Activated CD8-positive, alpha-beta T cell treated with anti-CD3 and anti-CD28 coated beads for 36 hours (primary cell): ENCODE measurements at regions not wholly inside any gene's neighbourhood (a gene's known extent, or its start where the extent isn't known, plus 50 kb on each side); places are given as distances from the start of the nearest gene placed in this dataset.

ENCODE experiments used
- ATAC-seq: fragments of 200-7000 bp; cut with Tn5 transposase; one replicate; pipeline ENCODE4 v1.10.0; 2021; ENCODE audit warnings: mild to moderate bottlenecking, moderate library complexity
- CTCF ChIA-PET: fragments of 350-600 bp; sonication (Branson Sonifier 250); formaldehyde crosslinking; loops from one replicate; lab custom pipeline; 2021; ENCODE audit warnings: antibody characterized with exemption; lab: Charles Lee
- POLR2A ChIA-PET: fragments of 350-600 bp; sonication (Branson Sonifier 250); formaldehyde crosslinking; loops from one replicate; lab custom pipeline; 2021; ENCODE audit warnings: antibody characterized with exemption; lab: Charles Lee
- DNase-seq: peaks from one replicate; pipeline ENCODE4 v3.0.0-alpha.2; 2020
- H3K27ac Mint-ChIP-seq: one replicate; pipeline ENCODE4 v1.8.0; 2021; ENCODE audit warnings: mild to moderate bottlenecking, mixed read lengths
- H3K27me3 Mint-ChIP-seq: one replicate; pipeline ENCODE4 v1.8.0; 2021; ENCODE audit warnings: mixed read lengths
- H3K36me3 Mint-ChIP-seq: one replicate; pipeline ENCODE4 v1.8.0; 2021; ENCODE audit warnings: low read depth, mixed read lengths
- H3K4me1 Mint-ChIP-seq: one replicate; pipeline ENCODE4 v1.8.0; 2021; ENCODE audit warnings: low read depth, mixed read lengths
- H3K4me3 Mint-ChIP-seq: one replicate; pipeline ENCODE4 v1.8.0; 2021; ENCODE audit warnings: mild to moderate bottlenecking, moderate library complexity, mixed read lengths
- H3K9me3 Mint-ChIP-seq: one replicate; pipeline ENCODE4 v1.8.0; 2021; ENCODE audit warnings: mixed read lengths
- intact Hi-C: fragments of 100-400 bp; cut with micrococcal nuclease; formaldehyde crosslinking; loops from one replicate; pipeline ENCODE4 v1.10.0; 2022
- TF ChIP-seq, protein P1 (sequence below): fragments of 200-600 bp; IDR thresholded peaks from one replicate; pipeline ENCODE4 v1.8.0; 2022; ENCODE audit warnings: antibody characterized with exemption, mild to moderate bottlenecking

DNA sequence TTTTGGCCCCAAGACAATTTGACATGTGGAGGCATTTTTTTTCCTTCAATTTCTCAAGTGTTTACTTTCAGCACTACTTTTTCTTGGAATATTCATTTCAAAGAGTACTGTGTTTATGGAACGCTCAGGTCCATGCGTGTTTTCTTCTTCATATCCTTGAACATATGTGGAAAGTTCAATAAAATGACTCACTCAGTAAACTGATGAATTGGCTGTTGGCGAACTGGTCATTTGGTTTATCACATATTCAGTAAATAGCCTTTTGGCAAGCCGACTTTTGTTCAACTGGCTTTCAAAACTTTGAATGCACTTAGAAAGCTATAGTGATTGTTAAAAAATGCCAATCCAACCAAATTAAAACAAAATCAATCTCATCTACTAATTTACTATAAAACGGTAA lies 964.6 kb upstream of the SLC35B3 start:
- ChIA-PET CTCF (no interaction called here), POLR2A (no interaction called here)
- H3K27ac Mint-ChIP-seq, result no peak overlapping the region

GRCh38 chr6:9398767-9399373 lies 963.5 kb upstream of the SLC35B3 start:
- Mint-ChIP-seq H3K4me1 (no peaks in the 10 kb centered on the region), H3K27me3 (peaks cover 3% of the 10 kb centered on the region), H3K27ac (no peak overlapping the region), H3K9me3 (peaks cover 1% of the 10 kb centered on the region), H3K36me3 (no peaks in the 10 kb centered on the region), H3K4me3 (no peak overlapping the region)
- CTCF ChIA-PET, result no interaction called here
- POLR2A ChIA-PET, result no interaction called here
- intact Hi-C loops, result no loop called here
- DNase-seq (no peak), ATAC-seq (no peak)
- TF ChIP-seq, protein P1, sequence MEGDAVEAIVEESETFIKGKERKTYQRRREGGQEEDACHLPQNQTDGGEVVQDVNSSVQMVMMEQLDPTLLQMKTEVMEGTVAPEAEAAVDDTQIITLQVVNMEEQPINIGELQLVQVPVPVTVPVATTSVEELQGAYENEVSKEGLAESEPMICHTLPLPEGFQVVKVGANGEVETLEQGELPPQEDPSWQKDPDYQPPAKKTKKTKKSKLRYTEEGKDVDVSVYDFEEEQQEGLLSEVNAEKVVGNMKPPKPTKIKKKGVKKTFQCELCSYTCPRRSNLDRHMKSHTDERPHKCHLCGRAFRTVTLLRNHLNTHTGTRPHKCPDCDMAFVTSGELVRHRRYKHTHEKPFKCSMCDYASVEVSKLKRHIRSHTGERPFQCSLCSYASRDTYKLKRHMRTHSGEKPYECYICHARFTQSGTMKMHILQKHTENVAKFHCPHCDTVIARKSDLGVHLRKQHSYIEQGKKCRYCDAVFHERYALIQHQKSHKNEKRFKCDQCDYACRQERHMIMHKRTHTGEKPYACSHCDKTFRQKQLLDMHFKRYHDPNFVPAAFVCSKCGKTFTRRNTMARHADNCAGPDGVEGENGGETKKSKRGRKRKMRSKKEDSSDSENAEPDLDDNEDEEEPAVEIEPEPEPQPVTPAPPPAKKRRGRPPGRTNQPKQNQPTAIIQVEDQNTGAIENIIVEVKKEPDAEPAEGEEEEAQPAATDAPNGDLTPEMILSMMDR, result no peak

More for the DNA sequence above, 964.6 kb upstream of the SLC35B3 start:
- intact Hi-C loops, result no loop called here
- DNase-seq (no peak), ATAC-seq (no peak)
- no peaks in the 10 kb centered on the region for H3K4me1 Mint-ChIP-seq
- peaks cover 1% of the 10 kb centered on the region for H3K9me3 Mint-ChIP-seq
- TF ChIP-seq, protein P1, result no peak
- H3K27me3 Mint-ChIP-seq, result peaks cover 3% of the 10 kb centered on the region
- H3K36me3 Mint-ChIP-seq, result no peaks in the 10 kb centered on the region
- H3K4me3 Mint-ChIP-seq, result no peak overlapping the region

DNA sequence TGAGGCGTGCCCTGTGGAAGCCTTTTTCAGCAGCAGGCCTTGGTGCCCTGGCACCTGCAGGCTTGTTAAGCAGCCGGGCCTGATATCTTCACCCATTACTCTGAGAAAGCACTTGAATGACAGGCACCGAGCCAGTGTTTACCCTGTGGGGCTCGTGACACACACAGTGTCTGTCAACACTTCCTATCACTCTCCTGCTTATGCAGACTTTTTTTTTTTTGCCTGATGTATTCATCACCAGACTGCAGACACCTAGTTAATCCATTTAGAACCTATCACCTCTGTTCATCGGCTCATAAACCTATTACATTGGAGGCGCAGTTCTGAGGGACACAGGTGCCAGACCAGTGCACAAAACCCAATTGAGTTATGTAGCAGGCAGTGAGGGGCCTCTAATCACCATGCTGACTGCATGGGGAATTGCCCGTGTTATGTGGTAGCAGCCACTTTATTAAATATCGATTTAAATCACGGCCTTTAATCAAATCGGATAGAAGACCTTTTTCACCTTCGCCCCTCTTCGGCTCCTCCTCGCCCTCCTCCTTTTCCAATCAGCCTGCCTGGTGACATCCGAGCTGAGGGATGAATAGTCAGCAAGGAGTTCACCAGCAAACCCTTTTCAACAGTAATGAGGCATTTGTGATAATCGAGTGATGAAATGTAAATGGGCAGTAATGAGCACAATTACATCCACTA lies 962.9 kb upstream of the SLC35B3 start:
- ChIA-PET CTCF (no interaction called here), POLR2A (no interaction called here)
- intact Hi-C loops, result no loop called here
- H3K4me3 Mint-ChIP-seq, result no peak overlapping the region
- H3K9me3 Mint-ChIP-seq, result peaks cover 1% of the 10 kb centered on the region
- no peaks in the 10 kb centered on the region for H3K4me1 Mint-ChIP-seq
- peaks cover 3% of the 10 kb centered on the region for H3K27me3 Mint-ChIP-seq
- ATAC-seq (no peak), DNase-seq (no peak)
- no peak overlapping the region for H3K27ac Mint-ChIP-seq
- TF ChIP-seq, protein P1, result no peak
- no peaks in the 10 kb centered on the region for H3K36me3 Mint-ChIP-seq

DNA sequence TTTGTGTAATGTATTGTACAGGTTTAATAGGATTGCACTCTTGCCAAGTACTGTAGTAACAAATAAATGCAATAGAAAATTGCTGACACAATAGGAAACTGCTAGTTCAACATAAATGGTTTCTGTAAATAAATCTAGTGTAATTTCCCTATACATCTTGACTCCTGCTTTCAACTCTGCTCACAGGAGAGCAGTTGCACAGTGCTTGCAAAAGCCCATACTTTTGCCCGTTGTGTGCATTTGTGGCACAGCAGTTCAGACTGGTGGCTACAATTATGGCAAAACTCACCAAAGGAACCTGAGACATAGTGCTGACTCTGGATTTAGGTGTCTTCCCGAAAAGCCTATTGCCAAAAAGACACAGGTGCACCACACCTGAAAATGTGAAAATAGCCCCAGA lies 953.3 kb upstream of the SLC35B3 start:
- H3K4me1 Mint-ChIP-seq, result no peaks in the 10 kb centered on the region
- no peaks in the 10 kb centered on the region for H3K27me3 Mint-ChIP-seq
- H3K27ac Mint-ChIP-seq, result no peak overlapping the region
- TF ChIP-seq, protein P1, result no peak
- DNase-seq (no peak), ATAC-seq (no peak)
- POLR2A ChIA-PET, result no interaction called here
- intact Hi-C loops, result no loop called here
- H3K4me3 Mint-ChIP-seq, result no peak overlapping the region
- no peaks in the 10 kb centered on the region for H3K36me3 Mint-ChIP-seq
- CTCF ChIA-PET, result no interaction called here
- H3K9me3 Mint-ChIP-seq, result peaks cover 4% of the 10 kb centered on the region

- Mint-ChIP-seq H3K36me3 (no peaks in the 10 kb centered on the region), H3K4me1 (no peaks in the 10 kb centered on the region), H3K9me3 (peaks cover 5% of the 10 kb centered on the region), H3K27ac (no peak overlapping the region), H3K27me3 (no peaks in the 10 kb centered on the region), H3K4me3 (no peak overlapping the region)
- POLR2A ChIA-PET, result no interaction called here
- intact Hi-C loops, result no loop called here
- DNase-seq (no peak), ATAC-seq (no peak)
- TF ChIP-seq, protein P1, result no peak
- CTCF ChIA-PET, result no interaction called here
Observed at GRCh38 chr6:9380568-9380967, 945.2 kb upstream of the SLC35B3 start.
